Stimulated activated CD4-positive, alpha-beta T cell treated with anti-CD3 and anti-CD28 coated beads, Interleukin-4, amount 100 ng/mL, for 48 hours (primary cell): ENCODE measurements at regions not wholly inside any gene's neighbourhood (a gene's known extent, or its start where the extent isn't known, plus 50 kb on each side); places are given as distances from the start of the nearest gene placed in this dataset.
"Not testable (repeated sequence)": the region's sequence is repeated elsewhere in the genome, so short reads cannot be mapped to it uniquely, and the experiment has no call there.

ENCODE experiments used
- DNase-seq, 2 donors: peaks; one replicate each; pipeline ENCODE4 v3.0.0-alpha.2; 2020; ENCODE audit warnings: low read depth in 2 of 2

DNA sequence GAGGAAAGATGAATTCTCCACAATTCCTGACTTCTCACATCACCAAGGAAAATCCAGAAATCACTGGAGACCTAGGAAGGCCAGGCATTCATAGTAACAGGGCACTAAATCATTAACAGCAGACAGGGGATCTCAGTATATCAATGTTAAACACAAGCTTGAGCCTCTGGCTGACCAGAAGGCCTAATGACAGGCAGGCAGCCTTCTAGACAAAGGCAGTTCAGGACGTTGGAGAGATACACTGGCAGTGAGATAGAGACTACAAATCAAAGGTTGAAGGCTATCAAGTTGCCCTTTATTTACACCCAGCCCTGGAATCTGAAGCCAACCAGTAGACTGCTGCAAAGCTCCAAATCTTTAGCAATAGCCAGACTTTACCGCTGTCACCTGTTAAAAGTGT is 422.8 kb upstream of the CCL2 start:
- no peak for DNase-seq

DNA sequence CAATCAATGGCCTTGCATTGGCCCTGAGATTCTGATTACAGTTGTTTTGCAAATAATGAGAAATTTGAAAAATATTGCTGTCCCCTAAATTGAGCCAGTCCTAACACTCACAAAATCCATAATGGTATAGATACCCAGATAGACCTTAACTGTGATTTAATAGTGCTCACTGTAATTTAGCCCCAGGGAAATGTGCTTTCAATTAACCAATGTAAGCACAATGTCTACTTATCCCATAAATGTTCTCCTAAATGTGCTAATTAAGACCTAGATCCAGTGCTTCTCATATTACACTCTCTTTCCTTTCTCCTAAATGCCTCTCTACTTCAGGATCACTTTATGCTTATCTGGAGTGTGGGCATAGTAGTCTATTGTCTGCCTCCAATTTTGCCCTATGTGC is 417.8 kb upstream of the CCL2 start:
- no peak for DNase-seq

DNA sequence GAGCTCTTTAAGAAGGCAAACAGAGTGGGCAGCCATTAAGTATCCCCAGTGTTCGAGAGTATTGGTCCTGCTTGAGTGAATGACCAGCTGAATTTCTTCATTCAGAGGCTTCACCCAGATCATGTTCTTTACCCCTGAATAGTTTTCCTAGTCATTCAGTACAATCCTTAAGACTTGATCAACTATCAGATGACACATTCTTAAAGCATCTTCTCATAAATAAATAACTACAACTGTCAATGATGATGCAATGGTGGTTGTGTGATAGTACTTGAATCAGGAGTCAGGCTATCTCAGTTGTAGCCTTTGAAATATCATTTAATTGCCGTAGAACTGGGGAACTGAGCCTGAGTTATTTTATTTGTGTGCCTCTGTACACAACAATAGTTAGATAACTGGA is 416.8 kb upstream of the CCL2 start:
- DNase-seq = no peak

- DNase-seq = no peak
These were observed 407.2 kb upstream of the CCL2 start for GRCh38 chr17:33847900-33848299.

DNA sequence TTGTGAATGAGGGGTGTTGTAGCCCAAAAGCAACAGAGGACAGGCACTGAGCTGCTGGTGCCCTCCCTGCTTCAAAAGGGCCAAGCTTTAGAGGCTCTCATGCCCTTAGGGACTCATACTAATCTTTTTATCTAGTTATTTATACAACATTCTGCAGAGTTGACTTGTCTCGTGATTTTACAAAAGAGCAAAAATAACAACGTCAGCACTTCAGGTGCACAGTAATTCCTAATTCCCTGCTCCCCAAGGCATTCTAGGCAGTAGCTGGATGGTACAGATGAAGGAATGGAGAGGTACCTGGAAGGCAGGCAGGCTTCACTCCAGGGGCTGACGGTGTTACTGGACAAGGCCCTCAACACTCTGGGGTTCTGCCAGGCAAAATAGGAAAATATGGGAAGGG is 406.7 kb upstream of the CCL2 start:
- DNase-seq = no peak

DNA sequence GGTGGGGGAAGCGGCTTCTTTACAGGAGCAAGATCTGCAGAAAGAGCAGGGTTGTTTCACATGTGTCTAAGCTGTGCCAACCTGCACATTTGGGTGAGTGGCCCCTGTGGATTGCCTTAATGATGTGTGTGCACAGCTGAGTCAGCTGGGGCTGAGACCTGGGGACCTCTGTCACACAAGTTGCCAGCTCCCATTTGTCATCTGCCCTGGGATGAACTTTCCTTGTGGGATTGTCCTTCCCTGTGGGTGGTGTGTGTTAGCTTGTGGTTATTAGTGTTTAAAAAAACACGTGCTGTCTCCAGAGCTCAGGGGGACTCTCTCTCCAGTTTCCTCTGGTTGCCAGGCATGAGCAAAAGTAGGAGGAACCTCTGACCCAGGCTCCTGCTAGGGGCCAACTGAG is 400.5 kb upstream of the CCL2 start:
- DNase-seq = no peak

DNA sequence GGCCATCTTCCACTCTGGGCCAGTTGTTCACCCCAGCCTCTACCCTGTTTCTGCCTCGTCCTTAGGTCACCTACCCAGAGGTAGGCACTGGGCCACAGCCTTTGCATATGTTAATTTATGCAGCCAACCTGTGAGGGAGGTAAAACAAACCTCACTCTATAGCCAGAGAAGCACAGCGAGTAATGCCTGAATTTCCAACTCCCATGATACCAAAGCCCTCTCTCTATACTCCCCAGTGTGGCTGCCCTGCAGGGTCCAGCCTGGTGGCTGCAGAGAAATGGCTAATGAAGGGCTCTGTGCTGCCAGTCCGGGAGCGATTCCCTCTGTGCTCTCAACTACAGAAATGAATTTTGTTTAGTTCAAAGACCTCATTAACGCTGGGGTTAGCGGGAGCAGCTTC is 397.0 kb upstream of the CCL2 start:
- DNase-seq = no peak

GRCh38 chr17:33858682-33859081 is 396.4 kb upstream of the CCL2 start:
- DNase-seq = no peak

GRCh38 chr17:33862772-33863602 is 392.1 kb upstream of the CCL2 start:
- no peak for DNase-seq

GRCh38 chr17:33864758-33865229 is 390.3 kb upstream of the CCL2 start:
- DNase-seq = no peak

DNA sequence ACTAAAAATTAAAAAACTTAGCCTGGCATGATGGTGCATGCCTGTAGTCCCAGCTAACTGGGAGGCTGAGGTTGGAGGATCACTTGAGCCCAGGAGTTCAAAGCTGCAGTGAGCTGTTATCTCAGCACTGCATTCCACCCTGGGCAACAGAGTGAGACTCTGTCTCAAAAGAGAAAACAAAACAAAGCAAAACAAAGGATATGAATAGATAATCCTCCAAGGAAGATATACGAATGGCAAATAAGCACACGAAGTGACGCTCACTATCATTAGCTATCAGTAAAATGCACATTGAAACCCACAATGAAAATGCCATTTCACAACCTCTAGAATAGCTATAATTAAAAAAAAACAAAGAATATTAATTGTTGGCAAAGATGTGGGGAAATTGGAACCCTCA is 386.2 kb upstream of the CCL2 start:
- no peak for DNase-seq

GRCh38 chr17:33870936-33871335 is 384.1 kb upstream of the CCL2 start:
- DNase-seq = no peak

- no peak for DNase-seq
These were observed 383.2 kb upstream of the CCL2 start for GRCh38 chr17:33871720-33872540.

GRCh38 chr17:33873201-33873617 is 381.9 kb upstream of the CCL2 start:
- no peak for DNase-seq

GRCh38 chr17:33874617-33875060 is 380.4 kb upstream of the CCL2 start:
- no peak for DNase-seq

DNA sequence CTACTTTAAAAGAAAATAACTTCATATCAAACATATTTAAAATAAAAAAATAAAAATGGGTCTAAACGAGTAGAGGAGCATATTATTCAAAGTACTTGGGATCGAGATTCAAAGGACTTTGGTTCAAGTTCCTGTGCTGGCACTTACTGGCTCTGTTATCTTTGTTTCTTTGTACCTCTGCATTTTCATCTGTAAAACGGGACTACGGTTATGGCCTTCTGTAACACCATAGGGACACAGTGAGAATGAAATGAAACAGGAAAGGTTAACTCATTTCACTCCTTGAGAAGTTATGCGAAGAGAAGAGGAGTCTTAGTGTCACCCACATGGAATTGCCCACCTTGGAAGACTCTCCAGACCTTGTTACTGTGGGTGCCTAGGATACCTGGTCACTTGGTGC is 379.1 kb upstream of the CCL2 start:
- DNase-seq = no peak

DNA sequence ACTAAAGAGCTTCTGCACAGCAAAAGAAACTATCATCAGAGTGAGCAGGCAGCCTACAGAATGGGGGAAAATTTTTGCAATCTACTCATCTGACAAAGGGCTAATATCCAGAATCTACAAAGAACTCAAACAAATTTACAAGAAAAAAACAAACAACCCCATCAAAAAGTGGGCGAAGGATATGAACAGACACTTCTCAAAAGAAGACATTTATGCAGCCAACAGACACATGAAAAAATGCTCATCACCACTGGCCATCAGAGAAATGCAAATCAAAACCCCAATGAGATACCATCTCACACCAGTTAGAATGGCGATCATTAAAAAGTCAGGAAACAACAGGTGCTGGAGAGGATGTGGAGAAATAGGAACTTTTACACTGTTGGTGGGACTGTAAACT is 372.8 kb upstream of the CCL2 start:
- not testable (repeated sequence) for DNase-seq

- DNase-seq = not testable (repeated sequence)
These were observed 372.4 kb upstream of the CCL2 start for GRCh38 chr17:33882677-33883076.

DNA sequence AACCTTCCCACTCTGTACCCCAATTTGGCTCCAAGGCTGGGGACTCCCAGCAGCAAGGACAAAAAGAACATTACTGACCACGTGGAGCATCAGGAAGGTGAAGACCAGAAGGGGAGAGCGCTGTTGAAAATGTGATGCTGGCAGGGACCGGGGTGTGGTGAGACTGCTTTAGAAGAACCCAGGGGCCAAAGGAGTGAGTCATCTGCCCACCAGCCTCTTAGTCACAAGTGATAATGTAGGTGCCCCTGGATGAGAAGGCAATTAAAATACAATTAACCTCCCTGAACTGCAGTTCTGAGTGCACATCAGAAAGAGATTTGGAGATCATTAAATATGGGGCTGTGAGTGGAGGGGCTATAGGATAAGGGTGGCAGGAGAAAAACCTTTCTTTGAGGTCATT is 366.6 kb upstream of the CCL2 start:
- DNase-seq = no peak

DNA sequence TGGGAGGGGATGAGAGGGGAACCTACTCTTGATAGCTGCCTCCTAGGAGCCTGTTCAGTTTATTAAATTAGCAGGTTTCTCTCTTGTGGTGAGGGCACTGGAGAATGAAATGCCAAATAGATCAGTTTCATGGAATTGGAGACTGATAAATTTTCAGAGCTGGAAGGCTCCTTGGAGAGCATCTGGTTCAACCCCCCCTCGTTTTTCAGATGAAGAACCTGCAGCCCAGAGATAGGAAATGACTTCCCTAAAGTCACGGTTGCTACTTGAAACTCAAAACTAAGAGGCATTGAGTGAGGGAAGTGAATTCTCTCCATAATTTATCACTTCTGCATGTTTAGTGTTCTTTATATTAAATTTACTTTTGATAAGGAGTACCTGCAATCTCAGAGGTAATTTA is 366.0 kb upstream of the CCL2 start:
- DNase-seq = no peak

GRCh38 chr17:33889766-33890165 is 365.3 kb upstream of the CCL2 start:
- no peak for DNase-seq

GRCh38 chr17:33892717-33893591 is 362.1 kb upstream of the CCL2 start:
- no peak for DNase-seq
